HCT116 (cell line): ENCODE measurements at regions not wholly inside any gene's neighbourhood (a gene's known extent, or its start where the extent isn't known, plus 50 kb on each side); places are given as distances from the start of the nearest gene placed in this dataset.

ENCODE experiments used
- ATAC-seq: fragments of 200-7000 bp; cut with Tn5 transposase; 2 replicates; pipeline ENCODE4 v1.9.1; 2020; ENCODE audit warnings: mild to moderate bottlenecking, moderate library complexity
- BruUV-seq: library from RNA; stranded (reverse); fragments of 400-500 nt; replicated peaks from 2 replicates; lab custom pipeline; 2021; lab: Mats Ljungman, UMichigan
- CTCF ChIA-PET: fragments of 300-600 bp; sonication (Branson Sonifier 250); formaldehyde crosslinking; loops from one replicate; lab custom pipeline; 2021; ENCODE audit warnings: antibody characterized with exemption; lab: Charles Lee
- POLR2A ChIA-PET: fragments of 300-600, 350-600 bp; sonication (Branson Sonifier 250); formaldehyde crosslinking; loops from one replicate; lab custom pipeline; 2021; ENCODE audit warnings: antibody characterized with exemption; lab: Charles Lee
- RAD21 ChIA-PET, 2 experiments: fragments of 300-600 bp; sonication (Branson Sonifier 250); formaldehyde crosslinking; loops; one replicate each; lab custom pipeline; 2023; ENCODE audit warnings: low total read pairs in 2 of 2; ENCODE audit not compliant: uncharacterized antibody in 2 of 2, unreplicated experiment in 2 of 2, low non-redundant PET in 1 of 2; lab: Charles Lee
- DNase-seq: peaks from one replicate; pipeline ENCODE4 v3.0.0-alpha.2; 2010; ENCODE audit warnings: low read depth, low spot score
- H2AFZ ChIP-seq: fragments of 200-600 bp; shearing (Covaris generic), sonication (generic); 2 replicates; pipeline ENCODE4 v1.6.1; 2017; ENCODE audit warnings: low read depth, mixed run types, mixed read lengths, antibody characterized with exemption, low read length; ENCODE audit not compliant: poor library complexity, severe bottlenecking
- H3K27ac ChIP-seq: 2 replicates; pipeline ENCODE4 v1.5.1; 2012; ENCODE audit warnings: low read depth, low read length
- H3K27me3 ChIP-seq: fragments of 200-600 bp; sonication (generic); 2 replicates; pipeline ENCODE4 v1.6.1; 2016; ENCODE audit warnings: mixed run types, low read length, mixed read lengths; ENCODE audit not compliant: insufficient read depth
- H3K36me3 ChIP-seq, 2 experiments: fragments of 200-500 bp in 1 of 2; fragments of 200-600 bp in 1 of 2; sonication (Bioruptor generic) in 1 of 2; sonication (generic) in 1 of 2; 2 replicates each; pipeline versions ENCODE4 v1.5.1 to v1.6.1; 2014 to 2016; ENCODE audit warnings: low read length in 2 of 2, inconsistent platforms in 1 of 2, mixed read lengths in 1 of 2, mixed run types in 1 of 2; ENCODE audit not compliant: insufficient read depth in 2 of 2, control insufficient read depth in 1 of 2
- H3K4me1 ChIP-seq, 2 experiments: fragments of 200-600 bp in 1 of 2; sonication (generic) in 1 of 2; 2 replicates each; pipeline versions ENCODE4 v1.5.1 to v1.6.1; 2012 to 2017; ENCODE audit warnings: low read length in 2 of 2, inconsistent platforms in 1 of 2, mild to moderate bottlenecking in 1 of 2, mixed read lengths in 1 of 2, mixed run types in 1 of 2, moderate library complexity in 1 of 2; ENCODE audit not compliant: insufficient read depth in 2 of 2, control insufficient read depth in 1 of 2
- H3K4me2 ChIP-seq: fragments of 200-600 bp; sonication (generic); 2 replicates; pipeline ENCODE4 v1.6.1; 2017; ENCODE audit warnings: mixed run types, low read length, mixed read lengths
- H3K4me3 ChIP-seq, 2 experiments: fragments of 200-600 bp in 1 of 2; sonication (generic) in 1 of 2; replicated peaks in 1 of 2; 2 replicates each; pipeline ENCODE4 v1.5.1; 2011 to 2016; ENCODE audit warnings: low read length in 2 of 2, control low read depth in 1 of 2, low read depth in 1 of 2, mild to moderate bottlenecking in 1 of 2, mixed read lengths in 1 of 2, mixed run types in 1 of 2
- H3K79me2 ChIP-seq: fragments of 200-600 bp; sonication (generic); 2 replicates; pipeline ENCODE4 v1.6.1; 2017; ENCODE audit warnings: mild to moderate bottlenecking, mixed run types, low read length, moderate library complexity, mixed read lengths; ENCODE audit not compliant: insufficient read depth
- H3K9ac ChIP-seq: fragments of 200-600 bp; sonication (generic); 2 replicates; pipeline ENCODE4 v1.6.1; 2016; ENCODE audit warnings: low read length, mixed read lengths
- H3K9me2 ChIP-seq: fragments of 200-600 bp; sonication (generic), shearing (Covaris generic); 2 replicates; pipeline ENCODE4 v1.6.1; 2017; ENCODE audit warnings: mixed run types, mild to moderate bottlenecking, moderate library complexity; ENCODE audit not compliant: insufficient read depth
- H3K9me3 ChIP-seq, 2 experiments: fragments of 200-500 bp in 1 of 2; fragments of 200-600 bp in 1 of 2; sonication (Bioruptor generic) in 1 of 2; sonication (generic) in 1 of 2; 2 replicates each; pipeline ENCODE4 v1.6.1; 2014 to 2017; ENCODE audit warnings: low read length in 2 of 2, mixed read lengths in 2 of 2, inconsistent platforms in 1 of 2, low read depth in 1 of 2, mild to moderate bottlenecking in 1 of 2, mixed run types in 1 of 2, moderate library complexity in 1 of 2; ENCODE audit not compliant: control insufficient read depth in 1 of 2, insufficient read depth in 1 of 2
- H4K20me1 ChIP-seq: fragments of 200-600 bp; sonication (generic), shearing (Covaris generic); 2 replicates; pipeline ENCODE4 v1.6.1; 2017; ENCODE audit warnings: mixed run types, mild to moderate bottlenecking, moderate library complexity; ENCODE audit not compliant: insufficient read depth
- CEBPB ChIP-seq: IDR thresholded peaks from 2 replicates; pipeline ENCODE4 v1.6.1; 2012; ENCODE audit warnings: low read depth
- EGR1 ChIP-seq: IDR thresholded peaks from 2 replicates; pipeline ENCODE4 v1.6.1; 2012; ENCODE audit warnings: low read depth
- ELF1 ChIP-seq: IDR thresholded peaks from 2 replicates; pipeline ENCODE4 v1.6.1; 2012; ENCODE audit warnings: low read depth, borderline replicate concordance
- EZH2 ChIP-seq: fragments of 200-600 bp; sonication (generic); IDR thresholded peaks from 2 replicates; pipeline ENCODE4 v1.6.1; 2017; ENCODE audit warnings: antibody characterized with exemption, mixed run types
- EZH2phosphoT487 ChIP-seq: fragments of 200-600 bp; IDR thresholded peaks from 2 replicates; pipeline ENCODE4 v1.6.1; 2018; ENCODE audit warnings: antibody characterized with exemption, borderline replicate concordance
- FOSL1 ChIP-seq: IDR thresholded peaks from 2 replicates; pipeline ENCODE4 v1.6.1; 2012; ENCODE audit warnings: low read depth
- JUND ChIP-seq: IDR thresholded peaks from 2 replicates; pipeline ENCODE4 v1.6.1; 2012
- POLR2A ChIP-seq: IDR thresholded peaks from 2 replicates; pipeline ENCODE4 v1.7.0; 2011; ENCODE audit warnings: borderline replicate concordance; ENCODE audit not compliant: insufficient read depth, insufficient read length; ENCODE audit errors: extremely low read depth
- SP1 ChIP-seq: IDR thresholded peaks from 2 replicates; pipeline ENCODE4 v1.6.1; 2012; ENCODE audit warnings: low read depth
- SRF ChIP-seq: IDR thresholded peaks from 2 replicates; pipeline ENCODE4 v1.6.1; 2012; ENCODE audit warnings: low read depth
- TCF7L2 ChIP-seq: IDR thresholded peaks from 2 replicates; pipeline ENCODE4 v1.7.0; 2011; ENCODE audit warnings: borderline replicate concordance, inconsistent platforms; ENCODE audit not compliant: insufficient read depth, insufficient read length; ENCODE audit errors: extremely low read depth
- YY1 ChIP-seq: IDR thresholded peaks from 2 replicates; pipeline ENCODE4 v1.6.1; 2011; ENCODE audit warnings: low read length, low read depth, moderate library complexity, mild to moderate bottlenecking; ENCODE audit not compliant: insufficient replicate concordance; ENCODE audit errors: extremely low read depth
- ZFX ChIP-seq: fragments of 450-650 bp; IDR thresholded peaks from 2 replicates; pipeline ENCODE4 v1.6.1; 2017
- ZNF274 ChIP-seq: fragments of 200-500 bp; sonication (Bioruptor generic); IDR thresholded peaks from 2 replicates; pipeline ENCODE4 v1.6.1; 2014; ENCODE audit warnings: mild to moderate bottlenecking, low read depth, low read length, inconsistent platforms
- intact Hi-C: fragments of 100-400 bp; cut with micrococcal nuclease; formaldehyde crosslinking; loops from 2 replicates; pipeline ENCODE4 v1.10.0; 2022
- TF ChIP-seq, protein P1 (sequence below), 3 experiments: fragments of 200-600 bp in 1 of 3; sonication (generic) in 1 of 3; IDR thresholded peaks in 2 of 3; conservative IDR thresholded peaks in 1 of 3; 2 replicates each; pipeline ENCODE4 v1.5.1; 2012 to 2017; ENCODE audit warnings: low read depth in 2 of 3, low read length in 2 of 3, antibody characterized with exemption in 1 of 3, borderline replicate concordance in 1 of 3, control low read depth in 1 of 3, mild to moderate bottlenecking in 1 of 3, mixed read lengths in 1 of 3, mixed run types in 1 of 3, moderate library complexity in 1 of 3; ENCODE audit not compliant: insufficient read depth in 1 of 3
- TF ChIP-seq, protein P2 (sequence below): IDR thresholded peaks from 2 replicates; pipeline ENCODE4 v1.6.1; 2012
- TF ChIP-seq, protein P3 (sequence below): IDR thresholded peaks from 2 replicates; pipeline ENCODE4 v1.6.1; 2012; ENCODE audit warnings: low read depth

DNA sequence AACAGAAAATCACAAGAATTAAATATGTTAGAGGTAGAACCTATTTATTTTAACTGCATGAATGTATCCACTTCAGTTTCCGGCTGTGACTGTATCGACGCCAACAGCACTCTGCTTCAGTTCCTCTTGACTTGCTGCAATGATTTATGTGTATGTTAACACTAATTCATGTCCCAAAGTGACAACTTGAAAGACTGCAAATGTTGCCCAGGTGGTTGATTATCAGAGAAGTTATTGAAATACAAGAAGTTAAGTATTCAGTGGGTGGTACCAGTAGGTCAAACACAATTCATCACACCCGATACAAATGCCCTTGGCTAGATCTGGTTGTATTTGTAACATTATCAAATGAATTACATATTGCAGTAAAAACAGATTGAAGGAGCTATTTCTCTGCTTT lies 622.7 kb upstream of the CDH18 start:
- TF ChIP-seq ELF1: no peak
- TF ChIP-seq, protein P1, sequence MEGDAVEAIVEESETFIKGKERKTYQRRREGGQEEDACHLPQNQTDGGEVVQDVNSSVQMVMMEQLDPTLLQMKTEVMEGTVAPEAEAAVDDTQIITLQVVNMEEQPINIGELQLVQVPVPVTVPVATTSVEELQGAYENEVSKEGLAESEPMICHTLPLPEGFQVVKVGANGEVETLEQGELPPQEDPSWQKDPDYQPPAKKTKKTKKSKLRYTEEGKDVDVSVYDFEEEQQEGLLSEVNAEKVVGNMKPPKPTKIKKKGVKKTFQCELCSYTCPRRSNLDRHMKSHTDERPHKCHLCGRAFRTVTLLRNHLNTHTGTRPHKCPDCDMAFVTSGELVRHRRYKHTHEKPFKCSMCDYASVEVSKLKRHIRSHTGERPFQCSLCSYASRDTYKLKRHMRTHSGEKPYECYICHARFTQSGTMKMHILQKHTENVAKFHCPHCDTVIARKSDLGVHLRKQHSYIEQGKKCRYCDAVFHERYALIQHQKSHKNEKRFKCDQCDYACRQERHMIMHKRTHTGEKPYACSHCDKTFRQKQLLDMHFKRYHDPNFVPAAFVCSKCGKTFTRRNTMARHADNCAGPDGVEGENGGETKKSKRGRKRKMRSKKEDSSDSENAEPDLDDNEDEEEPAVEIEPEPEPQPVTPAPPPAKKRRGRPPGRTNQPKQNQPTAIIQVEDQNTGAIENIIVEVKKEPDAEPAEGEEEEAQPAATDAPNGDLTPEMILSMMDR (IDR thresholded peaks at IDR 0.05 in 2 of 3, conservative IDR thresholded peaks at IDR 0.05 in 1 of 3; ENCODE audit: borderline replicate concordance in 1 of 3, insufficient read depth in 1 of 3, low read depth in 2 of 3, low read length in 2 of 3): no peak
- TF ChIP-seq FOSL1: no peak
- TF ChIP-seq POLR2A: no peak
- no peak for TF ChIP-seq TCF7L2
- no peak for TF ChIP-seq CEBPB
- TF ChIP-seq JUND: no peak
- TF ChIP-seq, protein P2, sequence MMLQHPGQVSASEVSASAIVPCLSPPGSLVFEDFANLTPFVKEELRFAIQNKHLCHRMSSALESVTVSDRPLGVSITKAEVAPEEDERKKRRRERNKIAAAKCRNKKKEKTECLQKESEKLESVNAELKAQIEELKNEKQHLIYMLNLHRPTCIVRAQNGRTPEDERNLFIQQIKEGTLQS: no peak
- TF ChIP-seq EZH2: no peak
- no peak for TF ChIP-seq ZFX
- TF ChIP-seq SP1: no peak
- no peak for TF ChIP-seq EGR1
- TF ChIP-seq ZNF274: no peak
- TF ChIP-seq YY1: no peak
- no peak for TF ChIP-seq EZH2phosphoT487
- TF ChIP-seq, protein P3, sequence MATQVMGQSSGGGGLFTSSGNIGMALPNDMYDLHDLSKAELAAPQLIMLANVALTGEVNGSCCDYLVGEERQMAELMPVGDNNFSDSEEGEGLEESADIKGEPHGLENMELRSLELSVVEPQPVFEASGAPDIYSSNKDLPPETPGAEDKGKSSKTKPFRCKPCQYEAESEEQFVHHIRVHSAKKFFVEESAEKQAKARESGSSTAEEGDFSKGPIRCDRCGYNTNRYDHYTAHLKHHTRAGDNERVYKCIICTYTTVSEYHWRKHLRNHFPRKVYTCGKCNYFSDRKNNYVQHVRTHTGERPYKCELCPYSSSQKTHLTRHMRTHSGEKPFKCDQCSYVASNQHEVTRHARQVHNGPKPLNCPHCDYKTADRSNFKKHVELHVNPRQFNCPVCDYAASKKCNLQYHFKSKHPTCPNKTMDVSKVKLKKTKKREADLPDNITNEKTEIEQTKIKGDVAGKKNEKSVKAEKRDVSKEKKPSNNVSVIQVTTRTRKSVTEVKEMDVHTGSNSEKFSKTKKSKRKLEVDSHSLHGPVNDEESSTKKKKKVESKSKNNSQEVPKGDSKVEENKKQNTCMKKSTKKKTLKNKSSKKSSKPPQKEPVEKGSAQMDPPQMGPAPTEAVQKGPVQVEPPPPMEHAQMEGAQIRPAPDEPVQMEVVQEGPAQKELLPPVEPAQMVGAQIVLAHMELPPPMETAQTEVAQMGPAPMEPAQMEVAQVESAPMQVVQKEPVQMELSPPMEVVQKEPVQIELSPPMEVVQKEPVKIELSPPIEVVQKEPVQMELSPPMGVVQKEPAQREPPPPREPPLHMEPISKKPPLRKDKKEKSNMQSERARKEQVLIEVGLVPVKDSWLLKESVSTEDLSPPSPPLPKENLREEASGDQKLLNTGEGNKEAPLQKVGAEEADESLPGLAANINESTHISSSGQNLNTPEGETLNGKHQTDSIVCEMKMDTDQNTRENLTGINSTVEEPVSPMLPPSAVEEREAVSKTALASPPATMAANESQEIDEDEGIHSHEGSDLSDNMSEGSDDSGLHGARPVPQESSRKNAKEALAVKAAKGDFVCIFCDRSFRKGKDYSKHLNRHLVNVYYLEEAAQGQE: no peak
- TF ChIP-seq SRF: no peak
- intact Hi-C loops: no loop called here
- Histone ChIP-seq H3K9me2 (no peaks in the 10 kb centered on the region), H4K20me1 (no peaks in the 10 kb centered on the region), H3K27ac (no peak overlapping the region), H3K27me3 (no peaks in the 10 kb centered on the region), H3K9me3 (peaks cover 13 to 28% of the 10 kb centered on the region in 2 experiments; a peak in 2 of 4 replicates), H3K4me1 (no peaks in the 10 kb centered on the region), H2AFZ (no peak overlapping the region), H3K4me3 (no peak overlapping the region), H3K36me3 (no peaks in the 10 kb centered on the region), H3K4me2 (no peak overlapping the region), H3K9ac (no peak overlapping the region), H3K79me2 (no peaks in the 10 kb centered on the region)
- no peak for DNase-seq
- ATAC-seq: no peak
- CTCF ChIA-PET: no interaction called here
- RAD21 ChIA-PET: no interaction called here
- POLR2A ChIA-PET: no interaction called here
- no TSS peak for BruUV-seq
